ENCODE measurements at regions not wholly inside any gene's neighbourhood (a gene's known extent, or its start where the extent isn't known, plus 50 kb on each side); places are given as distances from the start of the nearest gene placed in this dataset.
"Not testable (repeated sequence)": the region's sequence is repeated elsewhere in the genome, so short reads cannot be mapped to it uniquely, and the experiment has no call there.

DNA sequence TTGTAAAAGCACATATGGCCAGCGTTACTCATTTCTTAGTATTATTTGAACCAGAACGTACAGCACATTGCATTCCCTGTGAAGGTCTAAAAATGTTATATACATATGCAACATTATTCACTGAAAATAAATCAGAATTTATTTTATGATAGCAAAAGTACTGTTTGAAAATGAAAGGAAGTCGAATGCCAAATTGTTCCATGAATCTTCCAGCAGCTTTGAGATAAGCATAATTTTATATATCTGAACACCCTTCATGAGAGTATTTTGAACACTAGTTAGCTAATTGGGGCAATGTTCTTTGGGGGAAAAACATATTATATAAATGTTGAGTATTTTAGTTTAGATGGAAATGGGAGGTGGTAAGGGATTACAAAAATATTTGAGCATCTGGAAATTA is 300.7 kb upstream of the SYT1 start:
- Mint-ChIP-seq H3K4me1 (ENCODE audit: unreplicated experiment) (peaks cover 5% of the 10 kb centered on the region), H3K4me3 (no peak overlapping the region), H3K9me3 (no peaks in the 10 kb centered on the region), H3K27me3 (no peaks in the 10 kb centered on the region), H3K27ac (no peak overlapping the region), H3K36me3 (no peaks in the 10 kb centered on the region)
- TF ChIP-seq, protein P1, sequence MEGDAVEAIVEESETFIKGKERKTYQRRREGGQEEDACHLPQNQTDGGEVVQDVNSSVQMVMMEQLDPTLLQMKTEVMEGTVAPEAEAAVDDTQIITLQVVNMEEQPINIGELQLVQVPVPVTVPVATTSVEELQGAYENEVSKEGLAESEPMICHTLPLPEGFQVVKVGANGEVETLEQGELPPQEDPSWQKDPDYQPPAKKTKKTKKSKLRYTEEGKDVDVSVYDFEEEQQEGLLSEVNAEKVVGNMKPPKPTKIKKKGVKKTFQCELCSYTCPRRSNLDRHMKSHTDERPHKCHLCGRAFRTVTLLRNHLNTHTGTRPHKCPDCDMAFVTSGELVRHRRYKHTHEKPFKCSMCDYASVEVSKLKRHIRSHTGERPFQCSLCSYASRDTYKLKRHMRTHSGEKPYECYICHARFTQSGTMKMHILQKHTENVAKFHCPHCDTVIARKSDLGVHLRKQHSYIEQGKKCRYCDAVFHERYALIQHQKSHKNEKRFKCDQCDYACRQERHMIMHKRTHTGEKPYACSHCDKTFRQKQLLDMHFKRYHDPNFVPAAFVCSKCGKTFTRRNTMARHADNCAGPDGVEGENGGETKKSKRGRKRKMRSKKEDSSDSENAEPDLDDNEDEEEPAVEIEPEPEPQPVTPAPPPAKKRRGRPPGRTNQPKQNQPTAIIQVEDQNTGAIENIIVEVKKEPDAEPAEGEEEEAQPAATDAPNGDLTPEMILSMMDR (conservative IDR thresholded peaks at IDR 0.05) = no peak
- DNase-seq (ENCODE audit: extremely low spot score, unreplicated experiment) = no peak

DNA sequence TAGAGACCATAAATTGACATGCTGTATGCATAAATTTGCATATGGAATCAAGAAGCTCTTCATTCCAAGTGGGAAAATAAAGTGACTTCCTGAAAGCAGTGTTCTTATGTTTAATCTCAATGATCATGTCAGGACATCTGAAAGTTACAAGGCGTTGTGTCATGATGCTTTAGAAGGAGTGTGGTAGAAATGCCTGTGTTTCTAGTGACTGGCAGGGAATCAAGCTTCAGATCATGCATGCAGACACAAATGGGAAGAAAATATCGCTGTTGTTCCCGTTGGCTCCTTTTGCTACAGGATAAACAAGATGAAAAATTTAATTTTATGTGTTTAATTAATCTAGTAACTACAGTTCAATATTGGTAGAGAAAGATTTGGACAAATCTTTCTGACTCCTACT is 298.1 kb upstream of the SYT1 start:
- TF ChIP-seq, protein P1 (conservative IDR thresholded peaks at IDR 0.05) = no peak
- Mint-ChIP-seq H3K27me3 (no peaks in the 10 kb centered on the region), H3K27ac (no peak overlapping the region), H3K4me3 (no peak overlapping the region), H3K36me3 (no peaks in the 10 kb centered on the region), H3K4me1 (ENCODE audit: unreplicated experiment) (peaks cover 5% of the 10 kb centered on the region), H3K9me3 (no peaks in the 10 kb centered on the region)
- no peak for DNase-seq (ENCODE audit: extremely low spot score, unreplicated experiment)

DNA sequence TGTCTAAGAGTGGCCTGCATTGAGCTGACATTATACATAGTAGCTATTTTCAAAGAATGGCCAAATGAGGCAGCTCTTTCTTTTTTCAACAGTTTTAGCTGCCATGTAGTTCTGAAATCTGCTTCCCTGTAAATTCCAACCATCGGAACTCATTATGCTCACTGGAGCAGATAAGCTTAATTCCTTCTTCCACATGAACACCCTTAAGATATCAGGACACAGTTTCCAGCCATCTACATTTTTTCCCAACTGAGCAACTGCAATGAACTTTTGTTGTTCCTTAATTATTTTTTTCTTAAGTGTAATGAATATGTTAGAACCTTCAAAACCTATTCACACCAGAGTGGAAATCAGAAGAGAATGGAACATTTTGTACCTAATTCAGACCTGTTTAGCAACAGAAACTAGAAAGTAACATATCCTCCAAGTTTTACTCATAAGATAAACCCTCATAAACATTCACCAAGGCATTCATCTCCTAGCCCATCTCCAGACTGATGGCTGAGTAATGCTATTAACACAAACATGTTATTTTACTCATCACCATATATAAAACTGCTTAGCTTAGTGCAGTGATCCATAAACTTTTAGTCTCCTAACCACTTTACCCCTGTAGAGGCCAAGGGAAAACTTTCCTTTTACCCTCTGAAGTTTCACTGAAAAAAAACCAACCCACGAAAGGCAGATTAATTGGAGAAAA is 296.1 kb upstream of the SYT1 start:
- no peak for DNase-seq (ENCODE audit: extremely low spot score, unreplicated experiment)

DNA sequence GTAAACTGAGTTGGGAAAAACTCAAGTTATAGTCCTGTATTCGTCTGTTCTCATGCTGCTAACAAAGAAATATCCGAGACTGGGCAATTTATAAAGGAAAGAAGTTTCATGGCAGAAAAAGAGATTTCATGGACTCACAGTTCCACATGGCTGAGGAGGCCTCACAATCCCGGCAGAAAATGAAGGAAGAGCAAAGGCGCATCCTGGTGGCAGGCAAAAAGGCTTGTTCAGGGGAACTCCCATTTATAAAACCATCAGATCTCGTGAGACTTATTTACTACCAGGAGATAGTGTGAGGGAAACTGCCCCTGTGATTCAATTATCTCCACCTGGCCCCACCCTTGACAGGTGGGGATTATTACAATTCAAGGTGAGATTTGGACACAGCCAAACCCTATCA is 292.6 kb upstream of the SYT1 start:
- no peak overlapping the region for H3K27ac Mint-ChIP-seq
- no peaks in the 10 kb centered on the region for H3K9me3 Mint-ChIP-seq
- no peak for DNase-seq (ENCODE audit: extremely low spot score, unreplicated experiment)
- H3K4me3 Mint-ChIP-seq = no peak overlapping the region
- H3K27me3 Mint-ChIP-seq = no peaks in the 10 kb centered on the region
- H3K4me1 Mint-ChIP-seq (ENCODE audit: unreplicated experiment) = peaks cover 6% of the 10 kb centered on the region
- TF ChIP-seq, protein P1 (conservative IDR thresholded peaks at IDR 0.05) = no peak
- H3K36me3 Mint-ChIP-seq = no peaks in the 10 kb centered on the region

More for the DNA sequence above, 296.1 kb upstream of the SYT1 start:
- Mint-ChIP-seq H3K27ac (no peak overlapping the region), H3K4me1 (ENCODE audit: unreplicated experiment) (peaks cover 6% of the 10 kb centered on the region), H3K27me3 (no peaks in the 10 kb centered on the region), H3K9me3 (no peaks in the 10 kb centered on the region), H3K4me3 (no peak overlapping the region), H3K36me3 (no peaks in the 10 kb centered on the region)
- TF ChIP-seq, protein P1 (conservative IDR thresholded peaks at IDR 0.05) = no peak

DNA sequence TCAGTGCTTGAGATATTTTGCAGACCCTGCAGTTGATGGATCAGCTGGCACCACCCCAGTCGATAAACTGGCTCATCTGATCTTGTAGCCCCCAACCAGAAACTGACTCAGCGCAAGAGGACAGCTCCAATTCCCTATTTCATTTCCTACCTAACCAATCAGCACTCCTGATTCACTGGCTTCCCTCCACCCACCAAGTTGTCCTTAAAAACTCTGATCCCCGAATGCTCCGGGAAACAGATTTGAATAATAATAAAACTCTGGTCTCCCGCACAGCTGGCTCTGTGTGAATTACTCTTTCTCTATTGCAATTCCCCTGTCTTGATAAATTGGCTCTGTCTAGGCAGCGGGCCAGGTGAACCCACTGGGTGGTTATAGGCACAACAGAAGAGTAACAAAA is 289.4 kb upstream of the SYT1 start:
- H3K36me3 Mint-ChIP-seq; H3K27me3 Mint-ChIP-seq; DNase-seq (ENCODE audit: extremely low spot score, unreplicated experiment); H3K27ac Mint-ChIP-seq; H3K9me3 Mint-ChIP-seq; H3K4me3 Mint-ChIP-seq: not testable (repeated sequence)
- H3K4me1 Mint-ChIP-seq (ENCODE audit: unreplicated experiment) = peaks cover 11% of the 10 kb centered on the region

DNA sequence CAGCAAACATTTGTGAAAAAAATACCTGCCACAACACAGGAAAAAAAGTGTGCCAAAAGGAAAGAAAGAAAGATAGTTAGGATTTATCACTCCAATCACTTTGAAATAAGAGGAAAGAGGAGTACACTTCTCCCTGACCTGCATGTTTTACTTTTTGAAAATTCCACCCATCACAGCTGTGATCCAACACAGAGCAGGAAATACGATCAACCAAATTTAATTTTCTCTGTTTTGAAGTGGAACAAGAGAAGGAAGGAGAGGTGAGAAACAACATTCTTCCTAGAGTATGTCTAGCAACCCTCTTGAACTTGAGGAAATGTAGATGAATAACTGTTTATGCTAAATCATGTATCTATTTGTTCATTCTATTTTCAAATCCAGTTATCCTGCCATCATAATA is 284.7 kb upstream of the SYT1 start:
- Mint-ChIP-seq H3K27me3 (no peaks in the 10 kb centered on the region), H3K36me3 (no peaks in the 10 kb centered on the region), H3K27ac (no peak overlapping the region), H3K4me1 (ENCODE audit: unreplicated experiment) (peaks cover 6% of the 10 kb centered on the region), H3K9me3 (peaks cover 7% of the 10 kb centered on the region), H3K4me3 (no peak overlapping the region)
- DNase-seq (ENCODE audit: extremely low spot score, unreplicated experiment) = no peak
- TF ChIP-seq, protein P1 (conservative IDR thresholded peaks at IDR 0.05) = no peak

Measured in type B pancreatic cell (in vitro differentiated cells).